CD14-positive monocyte (primary cell): ENCODE measurements at regions not wholly inside any gene's neighbourhood (a gene's known extent, or its start where the extent isn't known, plus 50 kb on each side); places are given as distances from the start of the nearest gene placed in this dataset.

Experiments
- DNase-seq, 3 donors: peaks; one replicate each; pipeline ENCODE4 v3.0.0-alpha.2; 2011 to 2022
- H2AFZ ChIP-seq: 2 replicates; pipeline ENCODE4 v1.6.0; 2012; ENCODE audit warnings: mild to moderate bottlenecking, low read depth, low read length, inconsistent platforms; ENCODE audit not compliant: insufficient read depth, poor library complexity, severe bottlenecking
- H3K27ac ChIP-seq, 2 donors: 1 replicate in 1 of 2; 2 replicates in 1 of 2; pipeline ENCODE4 v1.5.1; 2012 to 2013; ENCODE audit warnings: low read length in 2 of 2, control low read depth in 1 of 2, inconsistent platforms in 1 of 2, low read depth in 1 of 2, mild to moderate bottlenecking in 1 of 2
- H3K27me3 ChIP-seq, 2 donors: one replicate each; pipeline versions ENCODE4 v1.6.0 to v1.6.1; 2011 to 2013; ENCODE audit warnings: low read length in 2 of 2; ENCODE audit not compliant: control insufficient read depth in 2 of 2, insufficient read depth in 2 of 2
- H3K36me3 ChIP-seq, 2 donors: replicated peaks in 1 of 2; 1 replicate in 1 of 2; 2 replicates in 1 of 2; pipeline versions ENCODE4 v1.5.1 to v1.6.1; 2012 to 2013; ENCODE audit warnings: low read length in 2 of 2, control low read depth in 1 of 2, inconsistent platforms in 1 of 2, mild to moderate bottlenecking in 1 of 2; ENCODE audit not compliant: insufficient read depth in 2 of 2, control insufficient read depth in 1 of 2
- H3K4me1 ChIP-seq, 2 donors: 1 replicate in 1 of 2; 2 replicates in 1 of 2; pipeline versions ENCODE4 v1.5.1 to v1.6.1; 2012 to 2013; ENCODE audit warnings: low read length in 2 of 2, control low read depth in 1 of 2, inconsistent platforms in 1 of 2, mild to moderate bottlenecking in 1 of 2, moderate library complexity in 1 of 2; ENCODE audit not compliant: insufficient read depth in 2 of 2, control insufficient read depth in 1 of 2
- H3K4me2 ChIP-seq: replicated peaks from 2 replicates; pipeline ENCODE3; 2012; ENCODE audit warnings: low read length, moderate library complexity, mild to moderate bottlenecking; ENCODE audit not compliant: poor library complexity, severe bottlenecking; ENCODE audit errors: extremely low read depth
- H3K4me3 ChIP-seq, 3 experiments: fragments of 200-600 bp in 1 of 3; sonication (generic) in 1 of 3; replicated peaks in 1 of 3; 1 replicate in 2 of 3; 2 replicates in 1 of 3; pipeline ENCODE4 v1.5.1; 2011 to 2013; ENCODE audit warnings: low read length in 3 of 3, mild to moderate bottlenecking in 3 of 3, control low read depth in 2 of 3, low read depth in 2 of 3, inconsistent platforms in 1 of 3, moderate library complexity in 1 of 3
- H3K79me2 ChIP-seq: 2 replicates; pipeline ENCODE4 v1.6.0; 2012; ENCODE audit warnings: mild to moderate bottlenecking, control low read depth, inconsistent platforms, low read length, moderate library complexity; ENCODE audit not compliant: insufficient read depth
- H3K9ac ChIP-seq: 2 replicates; pipeline ENCODE4 v1.6.0; 2017; ENCODE audit warnings: low read length, mild to moderate bottlenecking; ENCODE audit not compliant: insufficient read depth, poor library complexity, severe bottlenecking
- H3K9me3 ChIP-seq, 2 donors: replicated peaks in 1 of 2; 1 replicate in 1 of 2; 2 replicates in 1 of 2; pipeline versions ENCODE4 v1.5.1 to v1.6.1; 2012 to 2013; ENCODE audit warnings: low read length in 2 of 2, control low read depth in 1 of 2; ENCODE audit not compliant: control insufficient read depth in 1 of 2, insufficient read depth in 1 of 2
- H4K20me1 ChIP-seq: 2 replicates; pipeline ENCODE4 v1.6.0; 2012; ENCODE audit warnings: mild to moderate bottlenecking, low read length, control low read depth, moderate library complexity; ENCODE audit not compliant: insufficient read depth
- H3K27ac Mint-ChIP-seq, 7 donors: one replicate each; pipeline ENCODE4 v1.8.0; 2020; ENCODE audit warnings: mild to moderate bottlenecking in 7 of 7, mixed read lengths in 7 of 7, moderate library complexity in 6 of 7, inconsistent platforms in 2 of 7
- H3K27me3 Mint-ChIP-seq, 3 donors: one replicate each; pipeline ENCODE4 v1.8.0; 2021 to 2022; ENCODE audit warnings: low read depth in 3 of 3, mild to moderate bottlenecking in 3 of 3, mixed read lengths in 3 of 3, moderate library complexity in 3 of 3, inconsistent platforms in 1 of 3
- H3K36me3 Mint-ChIP-seq, 2 donors: one replicate each; pipeline ENCODE4 v1.8.0; 2020; ENCODE audit warnings: mixed read lengths in 2 of 2, inconsistent platforms in 1 of 2, mild to moderate bottlenecking in 1 of 2
- H3K4me1 Mint-ChIP-seq: one replicate; pipeline ENCODE4 v1.8.0; 2020; ENCODE audit warnings: mild to moderate bottlenecking, mixed read lengths
- H3K4me3 Mint-ChIP-seq, 2 donors: one replicate each; pipeline ENCODE4 v1.8.0; 2020; ENCODE audit warnings: mild to moderate bottlenecking in 2 of 2, mixed read lengths in 2 of 2, moderate library complexity in 1 of 2
- H3K9me3 Mint-ChIP-seq, 7 donors: one replicate each; pipeline ENCODE4 v1.8.0; 2020 to 2022; ENCODE audit warnings: mixed read lengths in 7 of 7, mild to moderate bottlenecking in 6 of 7, moderate library complexity in 6 of 7, inconsistent platforms in 2 of 7
- whole genome bisulfite sequencing: methylation state at CpG from one replicate; pipeline ENCODE4 v1.1.5; 2013; ENCODE audit warnings: missing lambda C conversion rate; ENCODE audit not compliant: insufficient coverage; 5-methylcytosine and 5-hydroxymethylcytosine counted together
- intact Hi-C, 2 donors: fragments of 100-400 bp; cut with micrococcal nuclease; formaldehyde crosslinking; loops; one replicate each; pipeline versions ENCODE4 v1.15.0 to v1.15.1; 2023
- TF ChIP-seq, protein P1 (sequence below): fragments of 200-600 bp; IDR thresholded peaks from one replicate; pipeline ENCODE4 v1.8.0; 2022; ENCODE audit warnings: antibody characterized with exemption, mild to moderate bottlenecking

DNA sequence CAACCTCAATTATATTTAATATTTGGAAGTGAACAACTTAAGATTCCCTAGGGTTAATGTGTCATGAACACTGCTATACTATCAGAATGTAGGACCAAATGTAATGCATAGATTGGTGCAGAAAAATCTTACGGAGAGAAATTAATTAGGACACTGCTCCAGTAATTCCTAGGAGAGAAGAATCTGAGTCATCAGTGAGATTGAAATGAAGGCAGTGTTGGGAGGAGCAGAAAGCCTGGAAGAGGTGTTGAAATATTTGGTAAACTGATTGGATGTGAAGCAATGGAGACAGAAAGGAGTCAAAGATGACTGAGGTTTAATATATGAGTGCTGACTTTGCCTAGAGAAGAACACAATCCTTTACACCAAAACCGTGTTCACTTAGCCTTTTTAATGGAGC is 836.0 kb downstream of the FAM181B start:
- DNase-seq = no peak
- 93% methylated on average over 1 of the region's 2 CpGs for WGBS
- Histone ChIP-seq H4K20me1 (no peaks in the 10 kb centered on the region), H3K36me3 (no peaks in the 10 kb centered on the region), H2AFZ (no peak overlapping the region), H3K4me2 (no peak overlapping the region), H3K4me3 (no peak overlapping the region), H3K4me1 (no peaks in the 10 kb centered on the region), H3K9me3 (peaks cover 0 to 8% of the 10 kb centered on the region in 2 donors), H3K79me2 (no peaks in the 10 kb centered on the region), H3K9ac (no peak overlapping the region), H3K27ac (no peak overlapping the region), H3K27me3 (no peaks in the 10 kb centered on the region)
- TF ChIP-seq, protein P1, sequence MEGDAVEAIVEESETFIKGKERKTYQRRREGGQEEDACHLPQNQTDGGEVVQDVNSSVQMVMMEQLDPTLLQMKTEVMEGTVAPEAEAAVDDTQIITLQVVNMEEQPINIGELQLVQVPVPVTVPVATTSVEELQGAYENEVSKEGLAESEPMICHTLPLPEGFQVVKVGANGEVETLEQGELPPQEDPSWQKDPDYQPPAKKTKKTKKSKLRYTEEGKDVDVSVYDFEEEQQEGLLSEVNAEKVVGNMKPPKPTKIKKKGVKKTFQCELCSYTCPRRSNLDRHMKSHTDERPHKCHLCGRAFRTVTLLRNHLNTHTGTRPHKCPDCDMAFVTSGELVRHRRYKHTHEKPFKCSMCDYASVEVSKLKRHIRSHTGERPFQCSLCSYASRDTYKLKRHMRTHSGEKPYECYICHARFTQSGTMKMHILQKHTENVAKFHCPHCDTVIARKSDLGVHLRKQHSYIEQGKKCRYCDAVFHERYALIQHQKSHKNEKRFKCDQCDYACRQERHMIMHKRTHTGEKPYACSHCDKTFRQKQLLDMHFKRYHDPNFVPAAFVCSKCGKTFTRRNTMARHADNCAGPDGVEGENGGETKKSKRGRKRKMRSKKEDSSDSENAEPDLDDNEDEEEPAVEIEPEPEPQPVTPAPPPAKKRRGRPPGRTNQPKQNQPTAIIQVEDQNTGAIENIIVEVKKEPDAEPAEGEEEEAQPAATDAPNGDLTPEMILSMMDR = no peak
- peaks cover under 1 to 18% (median 9%) of the 10 kb centered on the region in 7 donors for H3K9me3 Mint-ChIP-seq
- no peak overlapping the region for H3K4me3 Mint-ChIP-seq
- H3K36me3 Mint-ChIP-seq = no peaks in the 10 kb centered on the region
- intact Hi-C loops = no loop called here
- H3K27ac Mint-ChIP-seq = no peak overlapping the region
- no peaks in the 10 kb centered on the region for H3K4me1 Mint-ChIP-seq
- peaks cover 0 to 3% (median 1%) of the 10 kb centered on the region in 3 donors for H3K27me3 Mint-ChIP-seq

DNA sequence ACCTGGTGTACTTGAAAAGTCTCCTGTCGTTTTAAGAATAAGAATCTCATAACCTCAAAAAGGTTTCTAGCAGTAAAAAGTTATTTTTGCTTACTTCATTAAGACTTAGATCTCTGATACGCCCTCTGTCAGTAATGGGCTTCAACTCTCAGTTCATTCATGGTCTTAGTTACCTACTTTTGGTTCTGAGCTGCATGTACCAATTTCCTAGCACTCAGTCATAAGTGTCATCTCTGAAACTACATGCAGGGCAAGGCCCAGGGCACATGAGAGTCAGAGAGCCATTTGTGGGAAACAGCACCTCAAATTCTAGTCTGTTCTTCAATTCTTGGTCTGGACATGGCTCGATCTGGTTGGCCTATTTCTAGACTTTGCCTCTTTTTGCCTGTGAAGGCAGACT is 838.4 kb downstream of the FAM181B start:
- Histone ChIP-seq H3K79me2 (no peaks in the 10 kb centered on the region), H4K20me1 (no peaks in the 10 kb centered on the region), H3K4me1 (no peaks in the 10 kb centered on the region), H3K4me2 (no peak overlapping the region), H3K36me3 (no peaks in the 10 kb centered on the region), H3K27ac (no peak overlapping the region), H3K4me3 (no peak overlapping the region), H3K9me3 (peaks cover 0 to 10% of the 10 kb centered on the region in 2 donors), H2AFZ (no peak overlapping the region), H3K9ac (no peak overlapping the region), H3K27me3 (no peaks in the 10 kb centered on the region)
- intact Hi-C loops = no loop called here
- no peak for DNase-seq
- no peaks in the 10 kb centered on the region for H3K4me1 Mint-ChIP-seq
- no peak overlapping the region for H3K27ac Mint-ChIP-seq
- peaks cover 0 to 3% (median 1%) of the 10 kb centered on the region in 3 donors for H3K27me3 Mint-ChIP-seq
- no peak overlapping the region for H3K4me3 Mint-ChIP-seq
- 80% methylated on average over 1 of the region's 3 CpGs for WGBS
- TF ChIP-seq, protein P1 = no peak
- no peaks in the 10 kb centered on the region for H3K36me3 Mint-ChIP-seq
- peaks cover 0 to 22% (median 4%) of the 10 kb centered on the region in 7 donors for H3K9me3 Mint-ChIP-seq
